Endothelial cell of hepatic sinusoid (primary cell): ENCODE measurements at regions not wholly inside any gene's neighbourhood (a gene's known extent, or its start where the extent isn't known, plus 50 kb on each side); places are given as distances from the start of the nearest gene placed in this dataset.
"Not testable (repeated sequence)": the region's sequence is repeated elsewhere in the genome, so short reads cannot be mapped to it uniquely, and the experiment has no call there.

ENCODE experiments used
- in situ Hi-C: cut with HindIII; loops from 2 replicates; pipeline ENCODE4 v1.10.0; 2017; ENCODE audit warnings: low sequenced_read_pairs

DNA sequence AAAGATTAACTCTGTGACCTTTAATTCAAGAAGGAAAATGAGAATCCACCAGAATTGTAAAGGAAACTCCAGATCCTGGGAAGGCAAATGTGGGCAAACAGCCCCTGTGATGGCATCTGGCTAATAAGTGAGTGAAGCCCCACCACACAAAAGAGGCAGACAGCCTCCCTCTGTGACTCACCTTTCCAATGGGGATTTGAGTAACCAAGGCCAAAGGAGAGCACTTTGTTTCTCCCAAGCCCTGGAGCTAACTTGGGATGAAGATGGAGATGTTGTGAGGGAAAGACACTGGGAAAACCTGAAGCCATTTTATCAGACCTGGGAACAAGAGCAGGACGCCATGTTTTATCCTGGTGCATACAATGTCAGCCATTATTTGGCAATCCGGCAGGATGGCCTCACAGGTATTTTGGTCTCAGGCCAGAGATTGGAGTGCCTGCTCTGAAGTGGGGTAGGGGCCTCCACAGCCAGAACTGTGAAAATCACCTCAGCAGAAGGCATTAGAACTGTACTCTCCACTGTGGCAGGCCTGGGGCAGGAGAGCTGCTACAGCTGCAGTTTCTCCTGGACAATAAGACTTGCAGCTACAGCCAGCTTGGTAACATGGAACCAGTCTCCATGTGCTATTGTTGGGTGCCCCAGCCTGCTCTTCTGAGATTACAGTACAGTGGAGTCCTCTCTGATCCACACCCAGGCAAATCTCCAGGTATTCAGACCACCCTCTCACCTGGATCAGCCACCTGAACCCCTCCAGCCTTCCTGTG is 96.6 kb upstream of the PCED1B start:
- in situ Hi-C loops, result no loop called here

- in situ Hi-C loops, result no loop called here
These were observed 96.0 kb upstream of the PCED1B start for GRCh38 chr12:46983393-46983793.

DNA sequence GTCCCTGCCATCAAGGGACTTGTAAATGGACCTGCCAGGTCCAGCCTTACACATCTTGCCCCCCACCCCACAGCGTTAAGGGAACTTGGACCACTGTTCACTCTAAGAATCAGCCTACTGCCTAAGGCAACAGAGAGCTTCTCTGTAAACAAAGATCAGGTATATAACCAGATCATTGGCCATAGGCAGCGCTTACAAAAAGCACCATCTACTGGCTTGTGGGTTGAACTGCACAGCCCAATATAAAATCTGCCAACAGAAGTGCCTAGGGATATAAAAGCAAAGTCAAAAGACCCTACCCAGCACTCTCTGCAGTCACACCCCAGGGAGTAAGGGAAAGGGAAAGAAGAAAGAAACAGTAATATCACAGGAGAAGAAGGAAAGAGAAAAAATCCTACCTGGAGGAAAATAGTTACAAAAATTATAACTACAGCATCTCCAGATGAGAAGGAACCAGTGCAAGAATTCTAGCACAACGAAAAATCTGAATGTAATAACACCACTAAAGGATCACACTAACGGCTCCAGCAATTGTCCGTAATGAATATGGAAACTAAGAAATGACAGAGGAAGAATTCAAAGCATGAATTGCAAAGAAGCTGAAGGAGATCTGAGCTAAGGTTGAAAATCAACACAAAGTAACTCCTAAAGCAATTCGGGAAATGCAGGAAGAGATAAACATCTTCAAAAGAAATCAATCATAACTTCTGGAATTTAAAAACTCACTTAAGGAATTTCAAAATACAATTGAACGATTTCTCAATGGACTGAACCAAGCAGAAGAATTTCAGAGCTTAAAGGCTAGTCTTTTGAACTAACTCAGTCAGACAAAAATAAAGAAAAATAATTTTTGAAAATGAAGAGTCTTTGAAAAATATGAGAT is 95.2 kb upstream of the PCED1B start:
- in situ Hi-C loops, result no loop called here

DNA sequence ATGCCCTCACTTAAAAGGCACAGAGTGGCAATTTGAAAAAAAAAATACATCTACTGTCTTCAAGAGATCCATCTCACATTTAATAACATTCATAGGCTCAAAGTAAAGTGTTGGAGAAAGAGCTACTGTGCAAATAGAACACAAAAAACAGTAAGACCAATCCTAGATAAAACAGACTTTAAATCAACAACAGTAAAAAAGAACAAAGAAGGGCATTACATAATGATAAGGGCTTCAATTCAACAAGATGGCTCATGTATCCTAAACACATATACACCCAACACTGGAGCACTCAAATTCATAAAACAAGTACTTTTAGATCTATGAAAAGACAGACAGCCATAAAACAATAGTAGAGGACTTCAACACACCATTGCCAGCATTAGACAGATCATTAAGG is 93.6 kb upstream of the PCED1B start:
- in situ Hi-C loops, result loop anchor here (5.0 kb wide), 1 partner anchor 36 kb away; no protein-coding TSS in a partner anchor

GRCh38 chr12:46988122-46988521 is 91.3 kb upstream of the PCED1B start:
- in situ Hi-C loops, result loop anchor here (5.0 kb wide), 1 partner anchor 34 kb away; no protein-coding TSS in a partner anchor

DNA sequence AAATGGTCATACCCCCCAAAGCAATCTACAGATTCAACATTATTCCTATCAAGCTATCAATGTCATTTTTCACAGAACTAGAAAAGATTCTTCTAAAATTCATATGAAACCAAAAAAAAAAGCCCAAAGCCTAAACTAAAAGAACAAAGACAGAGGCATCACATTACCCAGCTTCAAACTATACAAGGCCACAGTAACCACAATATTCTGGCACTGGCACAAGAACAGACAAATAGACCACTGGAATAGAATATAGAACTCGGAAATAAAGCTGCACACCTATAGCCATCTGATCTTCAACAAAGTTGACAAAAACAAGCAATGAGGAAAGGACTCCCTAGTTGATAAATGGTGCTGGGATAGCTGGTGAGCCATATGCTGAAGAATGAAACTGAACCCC is 89.2 kb upstream of the PCED1B start:
- in situ Hi-C loops, result no loop called here

DNA sequence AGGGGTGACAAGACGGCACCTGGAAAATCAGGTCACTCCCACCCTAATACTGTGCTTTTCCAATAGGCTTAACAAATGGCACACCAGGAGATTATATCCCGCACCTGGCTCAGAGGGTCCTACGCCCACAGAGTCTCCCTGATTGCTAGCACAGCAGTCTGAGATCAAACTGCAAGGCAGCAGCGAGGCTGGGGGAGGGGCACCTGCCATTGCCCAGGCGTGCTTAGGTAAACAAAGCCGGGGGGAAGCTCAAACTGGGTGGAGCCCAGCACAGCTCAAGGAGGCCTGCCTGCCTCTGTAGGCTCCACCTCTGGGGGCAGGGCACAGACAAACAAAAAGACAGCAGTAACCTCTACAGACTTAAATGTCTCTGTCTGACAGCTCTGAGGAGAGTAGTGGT is 87.4 kb upstream of the PCED1B start:
- in situ Hi-C loops, result not testable (repeated sequence)

- in situ Hi-C loops, result no loop called here
These were observed 80.5 kb upstream of the PCED1B start for GRCh38 chr12:46998811-46999368.

- in situ Hi-C loops, result no loop called here
These were observed 74.8 kb upstream of the PCED1B start for GRCh38 chr12:47004634-47005033.

- in situ Hi-C loops, result no loop called here
These were observed 72.4 kb upstream of the PCED1B start for GRCh38 chr12:47007048-47007447.

- in situ Hi-C loops, result no loop called here
These were observed 66.9 kb upstream of the PCED1B start for GRCh38 chr12:47012552-47012951.

DNA sequence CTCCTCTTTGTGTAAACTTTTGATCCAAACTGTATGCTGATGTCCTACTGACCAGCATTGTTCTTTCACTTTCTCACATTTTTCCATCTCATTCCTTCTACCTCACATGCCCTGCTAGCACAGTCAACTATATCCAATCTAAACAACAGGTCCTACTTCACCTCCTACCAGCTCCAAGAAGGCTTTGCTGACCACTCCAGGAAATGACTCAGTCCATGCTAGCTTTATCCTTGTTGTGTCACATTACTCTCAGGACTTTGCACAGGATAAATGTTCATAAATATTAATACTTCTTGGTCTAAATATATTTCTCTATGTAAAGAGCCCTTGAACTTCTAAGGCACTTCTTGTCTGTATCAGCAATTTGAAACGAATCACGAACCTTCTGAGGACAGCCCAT is 64.9 kb upstream of the PCED1B start:
- in situ Hi-C loops, result no loop called here

GRCh38 chr12:47015381-47015780 is 64.0 kb upstream of the PCED1B start:
- in situ Hi-C loops, result no loop called here

DNA sequence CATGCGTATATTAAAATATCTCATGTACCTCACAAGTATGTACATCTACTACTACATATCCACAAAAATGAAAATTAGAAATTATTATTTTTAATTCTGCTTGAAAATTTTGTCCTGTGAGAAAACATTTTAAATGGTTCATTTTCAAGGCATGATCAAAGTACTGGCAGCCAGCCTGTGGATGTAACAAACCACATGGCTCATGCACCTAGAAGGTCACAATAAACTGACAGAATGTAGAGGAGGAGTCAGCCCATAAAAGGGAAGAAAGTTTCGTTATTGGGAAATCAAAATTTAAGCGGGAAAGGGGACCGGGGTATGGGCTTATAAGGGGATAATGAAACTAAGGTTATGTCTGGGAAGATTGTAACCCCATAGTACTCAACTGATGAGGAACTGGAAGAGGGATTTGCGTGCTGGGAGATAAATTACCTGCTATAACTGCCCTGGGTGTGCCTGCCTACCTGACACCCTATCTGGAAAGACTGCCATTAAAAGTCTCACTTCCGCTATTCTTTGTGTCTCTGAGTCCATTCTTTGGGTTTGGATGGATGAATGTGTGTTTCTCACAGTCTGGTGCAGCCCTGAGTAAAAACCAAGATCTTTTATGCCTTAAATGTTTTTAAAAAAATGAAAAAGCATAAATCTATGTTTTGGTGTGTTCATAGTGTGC is 62.2 kb upstream of the PCED1B start:
- in situ Hi-C loops, result no loop called here

GRCh38 chr12:47017901-47018475 is 61.4 kb upstream of the PCED1B start:
- in situ Hi-C loops, result no loop called here

- in situ Hi-C loops, result loop anchor here (5.0 kb wide), 2 partner anchors 33 to 372 kb away; no protein-coding TSS in a partner anchor
These were observed 59.1 kb upstream of the PCED1B start for GRCh38 chr12:47020211-47020821.

DNA sequence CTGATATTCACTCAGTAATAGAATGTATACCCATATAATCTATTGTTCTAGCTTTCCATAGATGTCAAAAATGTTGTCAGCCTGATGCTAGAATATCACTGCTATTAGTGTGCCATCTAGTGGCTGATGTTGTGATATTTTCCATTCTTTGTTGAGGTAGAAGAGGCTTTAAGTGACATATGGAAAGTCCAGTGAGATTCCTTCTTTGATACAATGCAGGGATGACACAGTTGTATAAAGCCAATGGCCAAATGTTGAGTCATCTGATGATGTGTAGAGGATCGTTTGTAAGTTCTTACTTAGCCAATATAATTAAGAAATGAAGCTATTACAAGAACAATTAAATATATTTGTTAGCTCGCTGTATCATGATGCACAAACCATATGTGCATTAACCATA is 58.1 kb upstream of the PCED1B start:
- in situ Hi-C loops, result loop anchor here (5.0 kb wide), 2 partner anchors 34 to 371 kb away; no protein-coding TSS in a partner anchor

- in situ Hi-C loops, result loop anchor here (5.0 kb wide), 2 partner anchors 35 to 370 kb away; no protein-coding TSS in a partner anchor
These were observed 57.1 kb upstream of the PCED1B start for GRCh38 chr12:47022296-47022695.

GRCh38 chr12:47023311-47023710 is 56.1 kb upstream of the PCED1B start:
- in situ Hi-C loops, result loop anchor here (5.0 kb wide), 2 partner anchors 36 to 369 kb away; no protein-coding TSS in a partner anchor

- in situ Hi-C loops, result loop anchor here (5.0 kb wide), 2 partner anchors 37 to 368 kb away; no protein-coding TSS in a partner anchor
These were observed 55.5 kb upstream of the PCED1B start for GRCh38 chr12:47023953-47024352.
